ENCODE measurements at regions not wholly inside any gene's neighbourhood (a gene's known extent, or its start where the extent isn't known, plus 50 kb on each side); places are given as distances from the start of the nearest gene placed in this dataset.

- intact Hi-C loops (cut with micrococcal nuclease; ENCODE audit: unreplicated experiment), result no loop called here
- no peak for DNase-seq (ENCODE audit: low spot score)
- no peaks in the 10 kb centered on the region for H3K27me3 ChIP-seq (replicated peaks; ENCODE audit: insufficient read depth, low read depth, low read length, poor library complexity)
- ChIA-PET CTCF (no interaction called here), POLR2A (ENCODE audit: low non-redundant PET) (no interaction called here)
- H3K36me3 ChIP-seq (ENCODE audit: insufficient read depth, low read length, poor library complexity, severe bottlenecking), result no peaks in the 10 kb centered on the region
- no peak for TF ChIP-seq EZH2 (IDR thresholded peaks at IDR 0.05; ENCODE audit: borderline replicate concordance, low read depth, low read length, poor library complexity, severe bottlenecking)
- no peak for TF ChIP-seq CTCF (conservative IDR thresholded peaks at IDR 0.05; ENCODE audit: low read depth, low read length)
- no peaks in the 10 kb centered on the region for H3K4me1 ChIP-seq (ENCODE audit: insufficient read depth, low read length, poor library complexity, severe bottlenecking)
- H3K27ac ChIP-seq (ENCODE audit: low read depth, low read length, poor library complexity, severe bottlenecking), result no peak overlapping the region
- H3K4me3 ChIP-seq (ENCODE audit: low read depth, low read length, poor library complexity, severe bottlenecking), result no peak overlapping the region
- no peaks in the 10 kb centered on the region for H3K9me3 ChIP-seq (ENCODE audit: low read depth, low read length, poor library complexity, severe bottlenecking)
- BruUV-seq (replicated peaks), result no TSS peak
Measured at GRCh38 chr12:74071182-74071581, 466.5 kb upstream of the ATXN7L3B start.

GRCh38 chr12:74076918-74077317 is 460.7 kb upstream of the ATXN7L3B start:
- no peaks in the 10 kb centered on the region for H3K36me3 ChIP-seq (ENCODE audit: insufficient read depth, low read length, poor library complexity, severe bottlenecking)
- ChIA-PET POLR2A (ENCODE audit: low non-redundant PET) (no interaction called here), CTCF (no interaction called here)
- TF ChIP-seq CTCF (conservative IDR thresholded peaks at IDR 0.05; ENCODE audit: low read depth, low read length) (no peak), EZH2 (IDR thresholded peaks at IDR 0.05; ENCODE audit: borderline replicate concordance, low read depth, low read length, poor library complexity, severe bottlenecking) (no peak)
- no peaks in the 10 kb centered on the region for H3K9me3 ChIP-seq (ENCODE audit: low read depth, low read length, poor library complexity, severe bottlenecking)
- intact Hi-C loops (cut with micrococcal nuclease; ENCODE audit: unreplicated experiment), result no loop called here
- H3K27me3 ChIP-seq (replicated peaks; ENCODE audit: insufficient read depth, low read depth, low read length, poor library complexity), result no peaks in the 10 kb centered on the region
- H3K4me3 ChIP-seq (ENCODE audit: low read depth, low read length, poor library complexity, severe bottlenecking), result no peak overlapping the region
- H3K27ac ChIP-seq (ENCODE audit: low read depth, low read length, poor library complexity, severe bottlenecking), result no peak overlapping the region
- H3K4me1 ChIP-seq (ENCODE audit: insufficient read depth, low read length, poor library complexity, severe bottlenecking), result no peaks in the 10 kb centered on the region
- no TSS peak for BruUV-seq (replicated peaks)
- no peak for DNase-seq (ENCODE audit: low spot score)

- DNase-seq (ENCODE audit: low spot score), result no peak
- POLR2A ChIA-PET (ENCODE audit: low non-redundant PET), result no interaction called here
- Histone ChIP-seq H3K4me1 (ENCODE audit: insufficient read depth, low read length, poor library complexity, severe bottlenecking) (no peaks in the 10 kb centered on the region), H3K9me3 (ENCODE audit: low read depth, low read length, poor library complexity, severe bottlenecking) (no peaks in the 10 kb centered on the region), H3K4me3 (ENCODE audit: low read depth, low read length, poor library complexity, severe bottlenecking) (no peak overlapping the region), H3K27me3 (replicated peaks; ENCODE audit: insufficient read depth, low read depth, low read length, poor library complexity) (no peaks in the 10 kb centered on the region), H3K36me3 (ENCODE audit: insufficient read depth, low read length, poor library complexity, severe bottlenecking) (no peaks in the 10 kb centered on the region), H3K27ac (ENCODE audit: low read depth, low read length, poor library complexity, severe bottlenecking) (no peak overlapping the region)
- TF ChIP-seq EZH2 (IDR thresholded peaks at IDR 0.05; ENCODE audit: borderline replicate concordance, low read depth, low read length, poor library complexity, severe bottlenecking) (no peak), CTCF (conservative IDR thresholded peaks at IDR 0.05; ENCODE audit: low read depth, low read length) (no peak)
- intact Hi-C loops (cut with micrococcal nuclease; ENCODE audit: unreplicated experiment), result no loop called here
- BruUV-seq (replicated peaks), result no TSS peak
- CTCF ChIA-PET, result no interaction called here
Measured at GRCh38 chr12:74105434-74105833, 432.2 kb upstream of the ATXN7L3B start.

Measured in A673 (cell line).